NCI-H2029 (cell line): ENCODE measurements at regions not wholly inside any gene's neighbourhood (a gene's known extent, or its start where the extent isn't known, plus 50 kb on each side); places are given as distances from the start of the nearest gene placed in this dataset.
"Not testable (repeated sequence)": the region's sequence is repeated elsewhere in the genome, so short reads cannot be mapped to it uniquely, and the experiment has no call there.

Experiments used
- DNase-seq: peaks from one replicate; lab custom pipeline; 2025; lab: John Stamatoyannopoulos, UW

- no peak for DNase-seq
These were observed 468.4 kb upstream of the C1orf87 start for GRCh38 chr1:60541831-60542532.

- DNase-seq: no peak
These were observed 466.6 kb upstream of the C1orf87 start for GRCh38 chr1:60540141-60540540.

DNA sequence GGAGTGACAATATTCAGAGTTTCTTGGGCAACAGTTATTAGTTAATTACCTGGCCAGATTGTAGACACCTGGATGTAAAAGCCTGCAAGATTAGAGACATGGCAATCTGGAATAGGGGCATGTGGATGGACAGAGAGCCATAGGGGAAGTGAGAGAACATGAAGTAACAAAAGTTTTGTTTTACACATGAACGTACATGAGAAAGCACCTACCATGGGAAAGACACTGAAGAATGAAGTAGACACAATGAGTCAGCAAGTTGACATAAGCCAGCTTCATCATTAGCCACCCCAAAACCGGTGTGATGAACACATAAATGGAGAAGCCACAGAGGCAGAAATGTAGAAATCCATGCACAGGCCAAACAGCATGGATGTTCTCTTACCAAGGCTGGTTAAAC is 462.1 kb upstream of the C1orf87 start:
- DNase-seq: no peak

GRCh38 chr1:60527567-60527966 is 454.0 kb upstream of the C1orf87 start:
- DNase-seq: no peak

DNA sequence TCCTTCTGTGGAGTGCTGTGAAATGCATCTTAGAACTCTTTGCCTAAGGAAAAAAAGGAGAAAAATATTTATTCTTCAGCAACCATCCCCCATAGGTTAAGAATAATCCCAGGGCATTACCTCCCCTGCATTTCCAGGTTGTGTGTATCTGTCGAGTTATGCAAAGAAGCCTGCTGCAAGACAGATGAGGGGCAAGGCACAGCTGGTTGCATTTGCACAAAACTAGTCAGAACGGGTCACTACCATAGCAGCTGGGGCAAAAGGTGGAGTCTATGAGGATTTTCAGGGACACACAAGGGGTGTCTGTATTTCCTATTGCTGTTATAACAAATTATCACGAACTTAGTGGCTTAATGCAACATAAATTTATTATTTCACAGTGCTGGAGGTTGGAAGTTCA is 443.4 kb upstream of the C1orf87 start:
- no peak for DNase-seq

DNA sequence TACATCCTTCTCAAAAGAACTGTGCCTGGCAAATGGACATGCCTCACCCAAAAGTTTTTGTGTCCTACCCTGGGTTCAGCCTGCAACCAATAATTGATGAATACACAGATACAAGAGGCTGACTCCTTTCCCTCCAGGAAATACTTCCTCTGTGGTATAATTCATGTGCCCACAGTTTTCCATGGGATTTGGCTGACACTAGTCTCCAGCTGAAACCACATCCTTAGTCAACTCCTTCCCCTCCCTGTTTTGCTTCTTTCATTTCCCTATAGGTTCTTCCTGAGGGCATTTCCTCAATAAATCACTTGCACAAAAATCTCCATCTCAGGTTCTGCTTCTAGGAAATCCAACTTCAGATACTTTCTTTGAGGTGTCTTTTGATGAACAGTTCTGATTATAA is 436.6 kb upstream of the C1orf87 start:
- peak; percentile 17 for DNase-seq

DNA sequence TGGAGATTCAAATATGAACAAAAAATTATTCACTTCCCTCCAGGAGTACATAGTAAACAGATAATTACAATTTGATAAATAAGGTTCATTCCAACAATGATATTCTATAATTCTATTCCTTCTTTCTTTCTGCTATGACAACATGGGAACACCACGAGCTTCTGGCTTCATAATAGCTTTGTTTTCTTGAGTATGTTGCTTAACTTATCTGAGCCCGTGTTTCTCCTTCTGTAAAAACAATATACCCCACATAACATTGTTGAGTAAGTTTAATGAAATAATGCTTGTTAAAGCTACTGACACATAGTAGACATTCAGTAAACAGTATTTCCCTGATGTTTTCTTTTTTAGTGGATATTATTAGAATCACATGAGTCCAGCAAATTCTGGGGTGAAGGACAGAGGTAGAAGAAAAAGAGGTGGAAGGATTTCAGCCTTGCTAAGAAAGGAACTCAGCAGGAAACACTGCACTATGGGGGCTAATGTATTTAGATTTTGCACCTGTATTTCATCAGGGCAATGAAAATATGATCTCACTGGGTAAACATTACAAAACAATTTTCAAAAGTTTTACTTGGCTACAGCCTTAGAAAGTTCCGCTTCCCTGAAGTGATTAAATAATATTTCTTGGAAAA is 430.8 kb upstream of the C1orf87 start:
- peak; percentile 10 for DNase-seq

DNA sequence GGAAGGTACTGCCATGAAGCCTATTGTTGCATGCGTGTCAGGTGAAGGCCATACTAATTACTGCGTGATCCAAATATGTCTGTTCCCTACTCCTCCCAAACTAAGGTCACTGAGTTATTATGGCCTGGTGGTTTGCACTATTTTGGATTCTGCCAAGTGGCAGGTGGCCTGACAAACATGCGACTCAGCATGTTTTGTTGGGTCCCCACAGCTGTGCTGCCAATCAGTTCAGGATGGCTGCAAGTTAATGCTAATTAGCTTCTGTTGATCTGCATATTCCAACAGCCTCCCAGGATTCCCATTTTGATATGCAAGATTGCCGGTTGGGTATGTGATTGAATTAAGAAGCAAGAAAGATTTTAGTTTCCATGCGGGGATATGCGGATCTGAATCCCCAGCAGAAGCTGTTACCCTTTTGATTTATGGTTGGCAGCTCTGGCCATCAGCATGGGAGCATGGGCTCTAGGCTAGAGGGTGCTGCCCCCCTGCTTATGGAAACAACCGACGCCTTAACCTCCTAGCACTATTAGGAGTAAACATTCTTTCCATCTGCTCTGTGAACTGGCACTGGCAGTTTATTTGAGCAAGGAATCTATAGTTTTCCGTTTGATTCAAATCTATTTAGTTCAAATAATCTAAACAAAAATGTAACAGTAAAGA is 429.8 kb upstream of the C1orf87 start:
- DNase-seq: no peak

DNA sequence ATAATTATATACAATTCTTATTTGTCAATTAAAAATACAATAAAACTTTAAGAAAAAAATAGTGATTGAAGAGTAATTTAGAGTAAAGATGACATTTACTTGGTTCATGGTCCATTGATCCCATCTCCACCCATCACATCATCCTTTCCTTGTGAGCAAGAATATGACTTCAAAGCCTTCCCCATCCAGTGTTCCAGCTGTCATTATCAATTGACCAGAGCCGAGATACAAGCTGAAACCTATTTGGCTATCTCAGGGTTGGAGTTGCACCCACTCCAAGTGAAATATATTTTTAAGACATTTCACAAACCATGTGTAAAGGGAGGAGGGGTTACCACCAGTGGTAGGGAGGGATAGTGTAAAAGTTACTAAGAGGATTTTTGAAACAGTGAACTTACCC is 428.9 kb upstream of the C1orf87 start:
- no peak for DNase-seq

- not testable (repeated sequence) for DNase-seq
These were observed 416.4 kb upstream of the C1orf87 start for GRCh38 chr1:60489916-60490480.

DNA sequence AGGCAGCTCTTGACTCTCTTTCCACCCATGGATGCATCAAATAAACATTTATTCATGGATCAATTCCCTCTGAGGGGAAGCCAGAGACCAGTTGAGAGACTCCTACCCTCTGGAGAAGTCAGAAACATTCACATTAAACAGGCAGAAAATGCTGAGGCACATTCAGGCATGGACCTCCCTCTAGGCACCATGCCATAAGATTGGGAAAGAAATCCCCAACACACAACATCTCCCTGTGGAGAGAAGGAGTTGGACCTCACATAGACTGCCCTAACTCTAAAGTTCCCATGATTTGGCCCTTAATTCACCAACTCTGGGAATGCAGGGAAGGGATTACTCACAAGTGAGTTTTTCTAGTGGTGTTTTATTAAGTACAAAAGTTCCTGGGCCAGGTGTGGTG is 415.3 kb upstream of the C1orf87 start:
- no peak for DNase-seq

GRCh38 chr1:60487565-60488345 is 414.2 kb upstream of the C1orf87 start:
- no peak for DNase-seq

GRCh38 chr1:60483509-60483908 is 409.9 kb upstream of the C1orf87 start:
- no peak for DNase-seq

DNA sequence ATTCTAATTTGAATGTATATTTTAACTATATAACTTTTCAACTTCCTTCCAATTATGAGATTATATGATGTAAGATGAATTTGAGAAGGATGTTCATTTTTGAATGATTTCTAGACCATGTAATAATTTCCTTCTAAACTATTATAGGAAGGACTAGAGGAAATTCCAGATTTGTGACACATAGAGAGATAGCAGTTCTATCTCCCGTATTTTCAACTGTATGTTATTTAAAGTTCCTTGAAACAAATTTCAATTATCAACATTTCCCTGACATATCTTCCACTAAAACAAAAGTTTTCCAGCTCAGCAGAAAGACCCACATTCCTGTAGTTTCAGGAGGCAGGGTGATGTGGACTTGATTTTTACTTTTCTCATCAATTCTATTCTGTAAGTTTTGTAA is 396.7 kb upstream of the C1orf87 start:
- DNase-seq: no peak

DNA sequence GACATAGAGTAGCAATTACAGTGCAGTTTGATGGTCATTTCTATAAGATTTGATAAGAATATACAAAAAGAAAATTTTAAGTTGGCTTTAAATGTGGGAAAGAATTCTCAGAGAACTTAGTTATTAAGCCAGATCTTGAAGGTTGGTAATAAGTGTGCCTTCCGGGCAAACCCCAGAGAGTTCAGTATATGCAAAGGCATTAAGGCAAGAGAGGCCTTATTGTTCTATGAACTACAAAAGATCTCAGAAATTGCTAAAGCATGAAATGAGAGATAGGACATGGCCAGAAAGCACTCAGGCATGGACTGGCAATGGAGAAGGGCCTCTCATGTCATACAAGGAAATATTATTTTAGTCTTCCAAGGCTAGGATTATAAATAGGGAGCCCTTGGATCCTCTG is 390.2 kb upstream of the C1orf87 start:
- no peak for DNase-seq

DNA sequence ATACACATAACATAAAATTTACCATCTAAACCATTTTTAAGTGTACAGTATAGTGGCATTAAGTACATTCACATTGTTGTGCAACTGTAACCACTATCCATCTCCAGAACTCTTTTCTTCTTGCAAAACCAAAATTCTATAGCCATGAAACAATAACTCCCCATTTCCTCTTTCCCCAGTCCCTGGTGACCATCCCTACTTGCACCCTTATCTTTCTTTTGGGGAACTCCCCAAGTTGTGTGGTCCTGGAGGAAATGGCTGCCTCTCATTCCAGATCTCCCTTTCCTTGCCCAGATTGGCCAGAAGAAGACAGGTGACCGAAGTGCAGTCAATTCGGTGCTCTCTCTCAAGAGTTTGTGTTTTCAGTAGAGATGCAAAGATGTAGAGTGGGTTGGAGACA is 389.6 kb upstream of the C1orf87 start:
- no peak for DNase-seq

- DNase-seq: no peak
These were observed 388.5 kb upstream of the C1orf87 start for GRCh38 chr1:60461925-60462595.

DNA sequence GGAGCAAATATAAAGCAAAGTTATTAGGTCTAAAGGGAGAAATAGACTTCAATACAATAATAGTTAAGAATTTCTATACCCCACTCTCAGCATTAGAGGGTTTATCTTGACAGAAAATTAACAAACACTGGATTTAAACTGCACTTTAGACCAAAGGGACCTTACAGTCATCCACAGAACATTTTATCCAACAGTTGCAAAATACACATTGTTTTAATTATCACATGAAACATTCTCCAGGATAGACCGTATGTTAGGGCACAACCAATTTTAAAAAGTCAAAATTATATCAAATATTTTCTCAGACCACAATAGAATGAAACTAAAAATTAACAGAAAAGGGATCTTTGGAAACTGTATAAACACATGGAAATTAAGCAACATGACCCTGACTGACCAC is 384.5 kb upstream of the C1orf87 start:
- DNase-seq: no peak

GRCh38 chr1:60449876-60450275 is 376.3 kb upstream of the C1orf87 start:
- DNase-seq: no peak

DNA sequence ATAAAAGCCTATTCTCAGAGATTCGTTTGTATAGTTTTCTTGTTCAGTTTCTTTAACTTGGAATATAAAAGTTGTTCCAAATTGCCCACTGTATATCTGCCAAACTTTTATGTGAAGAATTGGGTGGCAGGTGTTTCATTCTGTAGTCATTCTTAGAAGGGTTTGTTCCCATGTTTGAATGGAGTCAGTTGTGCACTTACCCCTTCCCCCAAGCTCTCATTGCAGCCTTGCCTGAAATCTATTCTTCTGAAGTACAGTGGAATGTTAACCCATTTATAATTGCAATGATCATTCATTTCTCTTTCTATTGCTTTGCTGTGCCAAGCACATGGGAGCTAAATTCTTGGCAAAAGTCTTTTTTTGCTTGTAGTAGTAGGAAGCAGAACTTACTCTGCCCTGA is 375.3 kb upstream of the C1orf87 start:
- DNase-seq: no peak

- no peak for DNase-seq
These were observed 371.1 kb upstream of the C1orf87 start for GRCh38 chr1:60444680-60445079.

GRCh38 chr1:60436186-60436585 is 362.6 kb upstream of the C1orf87 start:
- no peak for DNase-seq
